ENCODE measurements at regions not wholly inside any gene's neighbourhood (a gene's known extent, or its start where the extent isn't known, plus 50 kb on each side); places are given as distances from the start of the nearest gene placed in this dataset.
"Not testable (repeated sequence)": the region's sequence is repeated elsewhere in the genome, so short reads cannot be mapped to it uniquely, and the experiment has no call there.

GRCh38 chr3:75840160-75840559 lies 54.8 kb upstream of the ZNF717 start:
- TF ChIP-seq POLR2AphosphoS5 (IDR thresholded peaks at IDR 0.05; ENCODE audit: low read depth, low read length); CTCF (IDR thresholded peaks at IDR 0.05); MXI1 (IDR thresholded peaks at IDR 0.05; ENCODE audit: low read depth, low read length); RCOR1 (IDR thresholded peaks at IDR 0.05; ENCODE audit: low read length); EZH2phosphoT487 (IDR thresholded peaks at IDR 0.05; ENCODE audit: borderline replicate concordance, low read depth); EP300 (IDR thresholded peaks at IDR 0.05; ENCODE audit: borderline replicate concordance in 1 of 2, low read depth in 1 of 2, low read length in 1 of 2); ELF1 (IDR thresholded peaks at IDR 0.05): not testable (repeated sequence)
- TF ChIP-seq, protein P1, sequence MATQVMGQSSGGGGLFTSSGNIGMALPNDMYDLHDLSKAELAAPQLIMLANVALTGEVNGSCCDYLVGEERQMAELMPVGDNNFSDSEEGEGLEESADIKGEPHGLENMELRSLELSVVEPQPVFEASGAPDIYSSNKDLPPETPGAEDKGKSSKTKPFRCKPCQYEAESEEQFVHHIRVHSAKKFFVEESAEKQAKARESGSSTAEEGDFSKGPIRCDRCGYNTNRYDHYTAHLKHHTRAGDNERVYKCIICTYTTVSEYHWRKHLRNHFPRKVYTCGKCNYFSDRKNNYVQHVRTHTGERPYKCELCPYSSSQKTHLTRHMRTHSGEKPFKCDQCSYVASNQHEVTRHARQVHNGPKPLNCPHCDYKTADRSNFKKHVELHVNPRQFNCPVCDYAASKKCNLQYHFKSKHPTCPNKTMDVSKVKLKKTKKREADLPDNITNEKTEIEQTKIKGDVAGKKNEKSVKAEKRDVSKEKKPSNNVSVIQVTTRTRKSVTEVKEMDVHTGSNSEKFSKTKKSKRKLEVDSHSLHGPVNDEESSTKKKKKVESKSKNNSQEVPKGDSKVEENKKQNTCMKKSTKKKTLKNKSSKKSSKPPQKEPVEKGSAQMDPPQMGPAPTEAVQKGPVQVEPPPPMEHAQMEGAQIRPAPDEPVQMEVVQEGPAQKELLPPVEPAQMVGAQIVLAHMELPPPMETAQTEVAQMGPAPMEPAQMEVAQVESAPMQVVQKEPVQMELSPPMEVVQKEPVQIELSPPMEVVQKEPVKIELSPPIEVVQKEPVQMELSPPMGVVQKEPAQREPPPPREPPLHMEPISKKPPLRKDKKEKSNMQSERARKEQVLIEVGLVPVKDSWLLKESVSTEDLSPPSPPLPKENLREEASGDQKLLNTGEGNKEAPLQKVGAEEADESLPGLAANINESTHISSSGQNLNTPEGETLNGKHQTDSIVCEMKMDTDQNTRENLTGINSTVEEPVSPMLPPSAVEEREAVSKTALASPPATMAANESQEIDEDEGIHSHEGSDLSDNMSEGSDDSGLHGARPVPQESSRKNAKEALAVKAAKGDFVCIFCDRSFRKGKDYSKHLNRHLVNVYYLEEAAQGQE (IDR thresholded peaks at IDR 0.05; ENCODE audit: low read depth, low read length): not testable (repeated sequence)
